Hematopoietic multipotent progenitor cell treated with erythropoietin and hydrocortisone succinate and interleukin-3 and kit ligand, for 17 days (in vitro differentiated cells): ENCODE measurements at regions not wholly inside any gene's neighbourhood (a gene's known extent, or its start where the extent isn't known, plus 50 kb on each side); places are given as distances from the start of the nearest gene placed in this dataset.
"Not testable (repeated sequence)": the region's sequence is repeated elsewhere in the genome, so short reads cannot be mapped to it uniquely, and the experiment has no call there.

Experiments used
- DNase-seq: peaks from one replicate; pipeline ENCODE4 v3.0.0-alpha.2; 2015; ENCODE audit warnings: low spot score

GRCh38 chrX:5295004-5295403 is 933.7 kb downstream of the NLGN4X start:
- no peak for DNase-seq

- no peak for DNase-seq
These were observed 938.0 kb downstream of the NLGN4X start for GRCh38 chrX:5290635-5291034.

- not testable (repeated sequence) for DNase-seq
These were observed 938.7 kb downstream of the NLGN4X start for GRCh38 chrX:5289949-5290348.

- no peak for DNase-seq
These were observed 949.8 kb downstream of the NLGN4X start for GRCh38 chrX:5278908-5279307.

- no peak for DNase-seq
These were observed 963.3 kb downstream of the NLGN4X start for GRCh38 chrX:5265324-5265850.

GRCh38 chrX:5250106-5250505 is 978.6 kb downstream of the NLGN4X start:
- no peak for DNase-seq

GRCh38 chrX:5242091-5242790 is 986.4 kb downstream of the NLGN4X start:
- DNase-seq: no peak

- DNase-seq: no peak
These were observed 991.9 kb downstream of the NLGN4X start for GRCh38 chrX:5236749-5237148.

GRCh38 chrX:5236096-5236495 is 992.6 kb downstream of the NLGN4X start:
- DNase-seq: no peak

- DNase-seq: no peak
These were observed 994.8 kb downstream of the NLGN4X start for GRCh38 chrX:5233830-5234229.

GRCh38 chrX:5220421-5220820 is 1008.2 kb downstream of the NLGN4X start:
- DNase-seq: no peak

GRCh38 chrX:5194806-5195205 is 1033.9 kb downstream of the NLGN4X start:
- no peak for DNase-seq

- DNase-seq: no peak
These were observed 1048.4 kb downstream of the NLGN4X start for GRCh38 chrX:5180135-5180741.

GRCh38 chrX:5176766-5177165 is 1051.9 kb downstream of the NLGN4X start:
- DNase-seq: no peak

- DNase-seq: no peak
These were observed 1065.0 kb downstream of the NLGN4X start for GRCh38 chrX:5163663-5164062.

GRCh38 chrX:5155301-5155700 is 1073.4 kb downstream of the NLGN4X start:
- no peak for DNase-seq

GRCh38 chrX:5145957-5146356 is 1082.7 kb downstream of the NLGN4X start:
- no peak for DNase-seq

- DNase-seq: no peak
These were observed 1086.0 kb downstream of the NLGN4X start for GRCh38 chrX:5142644-5143043.

GRCh38 chrX:5122181-5122678 is 1106.4 kb downstream of the NLGN4X start:
- no peak for DNase-seq

- DNase-seq: no peak
These were observed 1110.9 kb downstream of the NLGN4X start for GRCh38 chrX:5117816-5118215.

- DNase-seq: no peak
These were observed 1115.5 kb downstream of the NLGN4X start for GRCh38 chrX:5113128-5113527.

- DNase-seq: no peak
These were observed 1128.7 kb downstream of the NLGN4X start for GRCh38 chrX:5100004-5100403.

GRCh38 chrX:5086388-5086787 is 1142.3 kb downstream of the NLGN4X start:
- no peak for DNase-seq

GRCh38 chrX:5084279-5084678 is 1144.4 kb downstream of the NLGN4X start:
- DNase-seq: no peak
